ENCODE measurements at regions not wholly inside any gene's neighbourhood (a gene's known extent, or its start where the extent isn't known, plus 50 kb on each side); places are given as distances from the start of the nearest gene placed in this dataset.

GRCh38 chr14:104376202-104377140 lies 203.1 kb upstream of the C14orf180 start:
- TF ChIP-seq CTCF (IDR thresholded peaks at IDR 0.05; ENCODE audit: control insufficient read depth, extremely low read depth, insufficient read depth), result no peak
- no peak overlapping the region for H3K4me3 ChIP-seq (ENCODE audit: low read depth, low read length)
- DNase-seq (ENCODE audit: low read depth), result no peak

GRCh38 chr14:104377256-104377655 lies 202.3 kb upstream of the C14orf180 start:
- no peak for DNase-seq (ENCODE audit: low read depth)
- TF ChIP-seq CTCF (IDR thresholded peaks at IDR 0.05; ENCODE audit: control insufficient read depth, extremely low read depth, insufficient read depth), result no peak
- H3K4me3 ChIP-seq (ENCODE audit: low read depth, low read length), result no peak overlapping the region

DNA sequence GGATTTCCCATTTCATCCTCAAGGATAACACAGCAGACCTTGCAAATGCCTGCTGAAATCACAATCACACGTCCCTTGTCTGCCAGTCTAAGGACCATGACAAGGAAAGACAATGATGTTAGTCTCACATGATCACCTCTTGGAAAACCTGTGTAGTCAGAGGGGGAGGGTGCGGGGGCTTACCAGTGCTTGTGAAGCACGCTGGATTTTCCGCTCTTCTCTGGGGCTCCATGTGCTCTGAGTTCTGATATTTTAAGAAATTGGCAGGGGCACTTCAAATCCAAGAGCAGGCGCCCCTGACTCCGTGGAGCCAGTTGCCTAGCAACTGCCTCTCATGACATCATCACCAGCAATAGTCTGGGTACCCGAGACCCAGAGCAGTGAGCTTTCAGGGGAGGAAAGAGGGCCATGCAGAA lies 200.9 kb upstream of the C14orf180 start:
- no peak for TF ChIP-seq CTCF (IDR thresholded peaks at IDR 0.05; ENCODE audit: control insufficient read depth, extremely low read depth, insufficient read depth)
- H3K4me3 ChIP-seq (ENCODE audit: low read depth, low read length), result no peak overlapping the region
- no peak for DNase-seq (ENCODE audit: low read depth)

DNA sequence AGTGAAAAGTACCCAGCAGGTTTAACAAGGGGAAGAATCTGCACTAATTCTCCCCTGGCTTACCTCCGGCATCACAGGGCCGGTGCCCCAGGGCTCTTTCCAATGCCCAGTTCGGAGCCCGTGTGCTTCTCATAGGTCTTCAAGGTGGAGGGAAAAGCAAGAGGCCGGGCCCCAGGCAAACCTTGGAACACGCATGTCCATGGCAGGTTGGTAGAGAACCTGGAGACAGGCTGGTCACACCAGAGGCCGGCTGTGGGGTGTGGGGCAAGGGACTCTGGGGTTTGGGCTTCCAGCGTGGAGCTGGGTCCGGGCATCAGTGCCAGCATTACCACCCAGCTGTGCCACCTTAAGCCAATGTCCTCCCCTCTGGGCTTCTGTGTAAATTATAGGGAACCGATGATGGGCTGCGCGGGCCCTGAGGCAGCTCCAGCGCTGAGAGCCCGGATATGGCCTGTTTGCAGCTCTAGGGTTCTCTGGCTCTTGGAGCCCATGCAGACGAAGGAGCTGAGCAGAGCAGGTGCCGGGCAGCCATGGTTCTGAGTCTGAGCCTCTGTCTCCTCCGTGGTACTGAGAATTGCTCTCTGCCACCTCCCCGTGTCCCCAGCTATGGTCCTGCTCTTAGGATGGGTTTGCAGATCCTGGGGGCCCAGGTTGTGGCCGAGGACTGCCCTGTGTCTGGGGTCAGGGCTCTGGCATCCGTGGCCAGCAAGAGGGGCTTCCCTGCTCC lies 197.0 kb upstream of the C14orf180 start:
- no peak overlapping the region for H3K4me3 ChIP-seq (ENCODE audit: low read depth, low read length)
- no peak for DNase-seq (ENCODE audit: low read depth)
- no peak for TF ChIP-seq CTCF (IDR thresholded peaks at IDR 0.05; ENCODE audit: control insufficient read depth, extremely low read depth, insufficient read depth)

DNA sequence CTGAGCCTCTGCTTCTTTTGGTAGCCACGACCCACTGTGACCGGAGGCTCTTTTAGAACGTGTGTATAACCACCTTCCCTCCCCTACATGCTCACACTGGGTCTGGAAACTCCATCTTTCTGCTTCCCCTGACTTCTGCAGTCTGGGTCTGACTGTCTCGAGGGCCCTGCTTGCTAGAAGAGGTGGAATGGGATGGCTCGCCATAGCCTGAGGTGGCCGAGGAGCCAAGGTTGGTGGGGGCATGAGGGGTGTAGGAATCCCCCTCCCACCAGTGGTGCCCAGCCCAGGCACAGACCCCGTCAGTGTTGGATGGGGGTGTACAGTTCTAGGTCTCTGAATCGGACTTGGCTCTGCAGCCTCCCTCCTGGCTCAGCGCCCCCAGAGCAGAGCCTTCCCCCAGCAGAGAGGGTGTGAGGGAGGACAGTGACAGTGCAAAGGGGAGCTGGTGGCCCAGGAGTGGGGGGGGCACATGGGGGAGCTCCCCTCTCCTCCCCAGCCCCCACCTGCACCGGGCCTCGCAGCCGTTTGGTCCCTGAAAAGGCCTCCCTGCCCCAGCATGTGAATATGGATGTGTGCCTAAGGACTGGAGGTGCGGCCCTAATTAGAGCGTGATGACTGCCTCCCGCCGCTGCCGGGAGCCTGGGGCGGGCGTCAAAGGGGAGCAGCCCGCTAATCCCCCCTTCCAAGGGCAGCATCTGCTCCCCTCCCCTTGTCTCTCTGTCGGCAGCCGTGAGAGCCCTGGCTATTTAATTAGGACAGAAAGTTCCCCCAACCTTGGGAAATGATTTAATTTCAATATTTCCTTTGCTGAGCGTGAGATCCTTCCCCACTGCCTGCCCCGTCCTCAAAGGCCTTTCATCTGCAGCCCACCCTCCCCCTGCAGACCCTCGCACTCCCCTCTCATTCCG lies 196.2 kb upstream of the C14orf180 start:
- no peak for TF ChIP-seq CTCF (IDR thresholded peaks at IDR 0.05; ENCODE audit: control insufficient read depth, extremely low read depth, insufficient read depth)
- no peak for DNase-seq (ENCODE audit: low read depth)
- H3K4me3 ChIP-seq (ENCODE audit: low read depth, low read length), result no peak overlapping the region

DNA sequence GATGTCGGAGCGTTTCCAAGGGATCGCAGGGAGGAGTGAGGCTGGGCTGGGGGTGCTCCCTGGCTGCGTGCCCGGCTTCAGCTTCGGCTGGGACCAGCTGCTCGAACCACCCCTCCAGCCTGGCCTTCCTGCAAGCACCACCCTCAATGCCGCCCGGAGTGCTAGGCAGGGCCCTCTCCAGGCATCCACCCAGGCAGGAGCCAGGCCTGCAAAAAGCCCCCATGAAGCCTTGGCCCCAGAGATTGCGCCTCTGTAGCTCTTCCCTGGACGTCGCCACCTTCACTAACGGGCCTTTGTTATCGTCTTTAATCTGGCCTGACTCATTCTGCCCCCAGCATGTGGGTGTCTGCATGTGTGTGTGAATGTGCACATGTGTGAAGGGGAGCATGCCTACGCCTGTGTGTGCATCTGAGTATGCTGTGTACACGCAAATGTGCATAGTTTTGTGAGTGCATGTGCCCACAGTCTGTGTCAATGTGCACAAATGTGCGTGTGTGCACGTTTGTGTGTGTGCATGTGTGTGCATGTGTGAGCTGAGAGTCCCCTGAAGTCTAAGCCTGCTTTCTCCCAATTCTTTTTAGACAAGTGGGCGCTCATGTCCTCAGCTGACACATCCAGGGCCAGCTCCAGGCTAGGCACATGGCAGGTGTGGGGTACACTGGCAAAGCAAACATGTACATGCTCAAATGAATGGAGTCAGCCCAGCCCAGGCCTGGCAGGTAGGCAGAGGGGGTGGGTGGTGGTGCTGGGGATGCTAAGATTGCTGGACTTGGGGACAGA lies 195.4 kb upstream of the C14orf180 start:
- DNase-seq (ENCODE audit: low read depth), result no peak
- H3K4me3 ChIP-seq (ENCODE audit: low read depth, low read length), result no peak overlapping the region
- TF ChIP-seq CTCF (IDR thresholded peaks at IDR 0.05; ENCODE audit: control insufficient read depth, extremely low read depth, insufficient read depth), result no peak

Data from LNCaP clone FGC (cell line).